SK-N-MC (cell line): ENCODE measurements at regions not wholly inside any gene's neighbourhood (a gene's known extent, or its start where the extent isn't known, plus 50 kb on each side); places are given as distances from the start of the nearest gene placed in this dataset.

Source experiments
- EZH2 ChIP-seq: fragments of 200-600 bp; sonication (generic); IDR thresholded peaks from one replicate; pipeline ENCODE4 v1.6.1; 2017; ENCODE audit warnings: antibody characterized with exemption
- FOXP2 ChIP-seq: optimal IDR thresholded peaks from 2 replicates; pipeline ENCODE3; 2011; ENCODE audit warnings: mild to moderate bottlenecking, moderate library complexity; ENCODE audit not compliant: insufficient read depth; ENCODE audit errors: extremely low read length, control extremely low read depth
- POLR2AphosphoS5 ChIP-seq: IDR thresholded peaks from 2 replicates; pipeline ENCODE4 v1.6.1; 2012; ENCODE audit warnings: mild to moderate bottlenecking, low read depth, low read length, borderline replicate concordance

DNA sequence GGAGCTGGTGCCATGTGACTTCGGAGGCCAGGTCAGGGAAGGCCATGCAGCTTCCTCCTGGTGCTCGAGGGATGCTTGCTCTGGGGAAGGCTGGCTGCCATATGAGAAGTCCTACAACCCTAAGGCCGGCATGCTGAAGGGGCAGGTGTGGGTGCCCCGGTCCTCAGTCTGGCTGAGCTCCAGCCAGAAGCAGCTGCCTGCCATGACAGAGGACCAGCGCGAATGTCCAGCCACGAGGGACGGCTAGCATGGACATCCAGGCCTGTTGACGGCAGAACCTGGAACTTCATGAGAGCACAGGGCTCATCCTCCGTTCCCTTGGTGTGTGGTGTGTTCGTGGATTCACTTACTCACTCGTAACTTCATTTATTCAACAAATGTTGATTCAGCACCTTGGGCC lies 140.6 kb downstream of the IRF8 start:
- TF ChIP-seq POLR2AphosphoS5, result no peak
- no peak for TF ChIP-seq EZH2
- TF ChIP-seq FOXP2, result no peak
